GM12865 (cell line): ENCODE measurements at regions not wholly inside any gene's neighbourhood (a gene's known extent, or its start where the extent isn't known, plus 50 kb on each side); places are given as distances from the start of the nearest gene placed in this dataset.

Source experiments
- DNase-seq: peaks from one replicate; pipeline ENCODE4 v3.0.0; 2010; ENCODE audit warnings: low read depth
- H3K4me3 ChIP-seq: 2 replicates; pipeline ENCODE4 v1.5.1; 2011; ENCODE audit warnings: mild to moderate bottlenecking, low read depth, low read length, control low read depth
- TF ChIP-seq, protein P1 (sequence below): IDR thresholded peaks from 2 replicates; pipeline ENCODE4 v1.5.1; 2011; ENCODE audit warnings: low read length, control low read depth, low read depth, inconsistent platforms; ENCODE audit not compliant: insufficient read depth; ENCODE audit errors: missing control alignments

DNA sequence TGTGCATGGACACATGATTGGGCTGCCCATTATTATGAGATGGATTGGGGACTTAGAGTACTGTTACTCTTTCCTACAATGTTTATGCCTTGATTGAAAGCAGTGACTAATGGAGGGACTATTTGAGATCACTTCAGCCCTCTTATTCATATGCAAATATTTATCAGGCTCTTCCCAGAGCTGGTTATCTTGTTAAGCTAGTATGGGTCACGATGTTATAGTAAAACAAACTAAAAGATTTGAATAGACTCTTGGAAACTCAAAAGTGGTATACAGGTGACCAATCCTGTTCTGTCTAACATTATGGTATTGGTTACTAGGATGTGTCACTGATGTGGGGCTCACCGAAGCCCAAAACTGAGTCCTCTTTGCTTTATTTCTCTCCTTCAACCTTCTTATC, 306.2 kb upstream of the CASK start:
- H3K4me3 ChIP-seq: no peak overlapping the region
- no peak for DNase-seq
- TF ChIP-seq, protein P1, sequence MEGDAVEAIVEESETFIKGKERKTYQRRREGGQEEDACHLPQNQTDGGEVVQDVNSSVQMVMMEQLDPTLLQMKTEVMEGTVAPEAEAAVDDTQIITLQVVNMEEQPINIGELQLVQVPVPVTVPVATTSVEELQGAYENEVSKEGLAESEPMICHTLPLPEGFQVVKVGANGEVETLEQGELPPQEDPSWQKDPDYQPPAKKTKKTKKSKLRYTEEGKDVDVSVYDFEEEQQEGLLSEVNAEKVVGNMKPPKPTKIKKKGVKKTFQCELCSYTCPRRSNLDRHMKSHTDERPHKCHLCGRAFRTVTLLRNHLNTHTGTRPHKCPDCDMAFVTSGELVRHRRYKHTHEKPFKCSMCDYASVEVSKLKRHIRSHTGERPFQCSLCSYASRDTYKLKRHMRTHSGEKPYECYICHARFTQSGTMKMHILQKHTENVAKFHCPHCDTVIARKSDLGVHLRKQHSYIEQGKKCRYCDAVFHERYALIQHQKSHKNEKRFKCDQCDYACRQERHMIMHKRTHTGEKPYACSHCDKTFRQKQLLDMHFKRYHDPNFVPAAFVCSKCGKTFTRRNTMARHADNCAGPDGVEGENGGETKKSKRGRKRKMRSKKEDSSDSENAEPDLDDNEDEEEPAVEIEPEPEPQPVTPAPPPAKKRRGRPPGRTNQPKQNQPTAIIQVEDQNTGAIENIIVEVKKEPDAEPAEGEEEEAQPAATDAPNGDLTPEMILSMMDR: no peak

DNA sequence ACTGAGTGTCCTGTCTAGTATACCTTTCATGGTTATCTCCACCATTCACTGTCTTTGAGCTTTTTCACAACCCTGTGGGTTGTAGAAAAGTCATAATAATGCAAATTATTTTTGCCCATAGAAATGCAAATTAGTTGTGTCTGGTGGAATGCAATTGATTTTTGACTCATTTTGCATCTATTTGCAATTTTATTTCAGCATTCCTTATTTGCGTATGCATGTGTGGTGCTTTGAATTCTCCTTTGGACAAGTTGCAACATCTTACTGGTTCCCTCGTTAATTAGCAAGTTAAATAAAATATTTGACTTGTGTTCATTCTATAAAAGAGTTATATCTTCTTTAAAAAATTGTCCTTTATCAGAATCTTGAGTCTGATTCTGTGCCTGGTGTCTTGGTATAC, 297.3 kb upstream of the CASK start:
- TF ChIP-seq, protein P1: no peak
- no peak overlapping the region for H3K4me3 ChIP-seq
- DNase-seq: no peak

DNA sequence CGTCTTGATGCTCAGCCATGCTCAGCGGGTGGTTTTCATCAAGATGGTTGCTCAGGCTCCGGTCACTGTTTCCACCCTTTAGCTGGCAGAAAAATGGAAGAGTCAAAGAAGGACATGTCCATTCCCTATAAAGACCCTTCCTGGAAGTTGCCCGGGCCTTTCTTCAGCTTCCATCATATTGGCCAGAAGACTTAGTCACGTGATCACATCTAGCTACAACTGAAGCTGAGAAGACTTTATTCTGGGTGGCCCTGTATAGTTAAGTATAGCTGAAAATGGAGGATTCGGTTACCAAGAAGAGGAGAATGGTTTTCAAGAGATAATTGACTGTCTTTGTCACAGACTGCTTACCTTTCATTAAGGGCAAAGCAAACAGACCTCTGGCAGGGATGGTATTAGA, 296.7 kb upstream of the CASK start:
- TF ChIP-seq, protein P1: no peak
- H3K4me3 ChIP-seq: no peak overlapping the region
- no peak for DNase-seq

DNA sequence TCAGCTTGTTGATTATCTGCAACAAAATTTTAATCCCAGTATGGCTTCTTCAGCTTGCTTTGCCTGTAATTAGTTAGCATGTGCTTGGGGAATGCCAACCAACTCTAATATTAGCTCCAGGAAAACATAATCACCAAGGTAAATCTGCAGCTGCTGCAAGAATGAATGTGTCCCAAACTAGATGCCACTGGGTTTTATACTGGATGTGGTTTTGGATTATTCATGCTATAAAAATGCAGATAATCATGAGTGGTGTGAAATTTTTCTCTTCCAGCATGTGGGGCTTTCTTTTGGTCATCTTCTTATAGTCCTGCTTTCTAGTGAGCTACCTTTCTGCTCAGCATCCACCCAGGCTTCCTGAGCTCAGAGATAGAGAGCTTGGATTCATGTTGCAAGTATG, 295.9 kb upstream of the CASK start:
- TF ChIP-seq, protein P1: no peak
- H3K4me3 ChIP-seq: no peak overlapping the region
- DNase-seq: no peak

DNA sequence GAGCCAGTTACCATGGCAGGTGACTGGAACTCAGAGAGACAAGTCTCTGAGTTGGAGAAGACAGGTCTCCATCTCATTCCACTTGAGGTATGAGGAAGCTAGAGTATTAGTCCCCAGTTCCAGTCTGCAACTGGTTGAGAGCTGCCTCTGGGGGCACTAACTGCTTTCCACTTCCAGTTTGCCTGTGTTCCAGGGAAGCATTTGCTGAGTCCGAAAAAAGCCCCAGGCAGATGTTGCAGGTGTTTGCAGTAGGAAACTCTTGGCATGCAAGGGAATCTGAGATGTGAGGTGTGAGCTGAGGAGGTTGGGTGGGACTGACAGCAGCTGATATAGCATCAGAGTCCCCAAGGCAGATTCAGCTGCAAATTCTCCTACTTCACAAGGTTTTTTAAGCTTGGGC, 272.2 kb upstream of the CASK start:
- no peak overlapping the region for H3K4me3 ChIP-seq
- no peak for DNase-seq
- TF ChIP-seq, protein P1: no peak

DNA sequence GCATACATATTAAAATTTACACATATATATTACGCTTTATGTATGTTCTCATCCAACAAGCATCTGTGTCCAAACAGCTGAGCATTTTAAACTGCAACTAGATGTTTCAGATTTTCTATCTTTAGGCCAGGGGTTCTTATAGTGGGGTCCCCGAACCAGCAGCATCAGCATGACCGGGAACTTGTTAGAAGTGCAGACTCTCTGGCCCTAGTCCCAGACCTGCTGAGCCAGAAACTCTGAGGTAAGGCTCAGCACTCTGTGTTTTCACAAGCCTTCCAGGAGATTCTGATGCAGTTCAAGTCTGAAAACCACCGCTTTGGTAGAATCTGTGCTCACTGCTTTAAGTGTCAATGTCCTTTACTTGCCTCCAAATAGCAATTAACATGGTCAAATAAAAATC, 266.2 kb upstream of the CASK start:
- no peak for DNase-seq
- TF ChIP-seq, protein P1: no peak
- H3K4me3 ChIP-seq: no peak overlapping the region

DNA sequence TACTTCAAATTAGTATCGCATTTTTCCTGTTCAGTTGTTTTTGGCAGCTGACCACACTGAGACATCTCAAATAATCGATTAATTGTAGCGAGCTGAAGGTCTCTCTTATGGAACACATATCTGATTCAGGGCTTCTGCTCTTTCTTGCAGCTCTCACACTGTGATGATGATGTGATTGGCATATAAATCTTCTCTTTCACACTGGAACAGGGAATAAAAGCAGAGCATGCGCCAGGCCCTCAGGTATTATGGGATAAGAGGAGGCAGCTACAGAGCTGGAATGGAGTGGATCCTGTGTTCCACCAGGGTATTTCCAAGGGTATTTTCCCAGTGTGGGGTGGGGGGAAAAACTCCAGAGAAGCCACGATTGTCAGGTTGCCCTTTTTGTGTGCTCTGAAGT, 265.4 kb upstream of the CASK start:
- no peak overlapping the region for H3K4me3 ChIP-seq
- TF ChIP-seq, protein P1: no peak
- DNase-seq: no peak
